SK-N-SH (cell line): ENCODE measurements at regions not wholly inside any gene's neighbourhood (a gene's known extent, or its start where the extent isn't known, plus 50 kb on each side); places are given as distances from the start of the nearest gene placed in this dataset.

Experiments used
- CTCF ChIP-seq: fragments of 200-600 bp; sonication (generic); IDR thresholded peaks from 2 replicates; pipeline ENCODE4 v1.6.1; 2017; ENCODE audit warnings: antibody characterized with exemption, mild to moderate bottlenecking, moderate library complexity
- MXI1 ChIP-seq: IDR thresholded peaks from 2 replicates; pipeline ENCODE4 v1.6.1; 2012; ENCODE audit warnings: mild to moderate bottlenecking, low read depth, low read length, improper control_type of control experiment
- POLR2AphosphoS5 ChIP-seq: IDR thresholded peaks from 2 replicates; pipeline ENCODE4 v1.6.1; 2012; ENCODE audit warnings: low read depth, low read length
- RAD21 ChIP-seq: IDR thresholded peaks from 2 replicates; pipeline ENCODE4 v1.6.1; 2012; ENCODE audit warnings: mild to moderate bottlenecking, low read length
- RCOR1 ChIP-seq: fragments of 150-350 bp; IDR thresholded peaks from 2 replicates; pipeline ENCODE4 v1.6.1; 2017; ENCODE audit warnings: antibody characterized with exemption, low read length
- TF ChIP-seq, protein P1 (sequence below): IDR thresholded peaks from 2 replicates; pipeline ENCODE4 v1.6.1; 2012; ENCODE audit warnings: mild to moderate bottlenecking, low read depth, low read length, moderate library complexity

- no peak for TF ChIP-seq RAD21
- TF ChIP-seq, protein P1, sequence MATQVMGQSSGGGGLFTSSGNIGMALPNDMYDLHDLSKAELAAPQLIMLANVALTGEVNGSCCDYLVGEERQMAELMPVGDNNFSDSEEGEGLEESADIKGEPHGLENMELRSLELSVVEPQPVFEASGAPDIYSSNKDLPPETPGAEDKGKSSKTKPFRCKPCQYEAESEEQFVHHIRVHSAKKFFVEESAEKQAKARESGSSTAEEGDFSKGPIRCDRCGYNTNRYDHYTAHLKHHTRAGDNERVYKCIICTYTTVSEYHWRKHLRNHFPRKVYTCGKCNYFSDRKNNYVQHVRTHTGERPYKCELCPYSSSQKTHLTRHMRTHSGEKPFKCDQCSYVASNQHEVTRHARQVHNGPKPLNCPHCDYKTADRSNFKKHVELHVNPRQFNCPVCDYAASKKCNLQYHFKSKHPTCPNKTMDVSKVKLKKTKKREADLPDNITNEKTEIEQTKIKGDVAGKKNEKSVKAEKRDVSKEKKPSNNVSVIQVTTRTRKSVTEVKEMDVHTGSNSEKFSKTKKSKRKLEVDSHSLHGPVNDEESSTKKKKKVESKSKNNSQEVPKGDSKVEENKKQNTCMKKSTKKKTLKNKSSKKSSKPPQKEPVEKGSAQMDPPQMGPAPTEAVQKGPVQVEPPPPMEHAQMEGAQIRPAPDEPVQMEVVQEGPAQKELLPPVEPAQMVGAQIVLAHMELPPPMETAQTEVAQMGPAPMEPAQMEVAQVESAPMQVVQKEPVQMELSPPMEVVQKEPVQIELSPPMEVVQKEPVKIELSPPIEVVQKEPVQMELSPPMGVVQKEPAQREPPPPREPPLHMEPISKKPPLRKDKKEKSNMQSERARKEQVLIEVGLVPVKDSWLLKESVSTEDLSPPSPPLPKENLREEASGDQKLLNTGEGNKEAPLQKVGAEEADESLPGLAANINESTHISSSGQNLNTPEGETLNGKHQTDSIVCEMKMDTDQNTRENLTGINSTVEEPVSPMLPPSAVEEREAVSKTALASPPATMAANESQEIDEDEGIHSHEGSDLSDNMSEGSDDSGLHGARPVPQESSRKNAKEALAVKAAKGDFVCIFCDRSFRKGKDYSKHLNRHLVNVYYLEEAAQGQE = no peak
- no peak for TF ChIP-seq POLR2AphosphoS5
- TF ChIP-seq RCOR1 = no peak
- no peak for TF ChIP-seq CTCF
- TF ChIP-seq MXI1 = no peak
These were observed 299.6 kb downstream of the TLL1 start for GRCh38 chr4:166172619-166173018.
